ENCODE measurements at regions not wholly inside any gene's neighbourhood (a gene's known extent, or its start where the extent isn't known, plus 50 kb on each side); places are given as distances from the start of the nearest gene placed in this dataset.
"Not testable (repeated sequence)": the region's sequence is repeated elsewhere in the genome, so short reads cannot be mapped to it uniquely, and the experiment has no call there.

DNA sequence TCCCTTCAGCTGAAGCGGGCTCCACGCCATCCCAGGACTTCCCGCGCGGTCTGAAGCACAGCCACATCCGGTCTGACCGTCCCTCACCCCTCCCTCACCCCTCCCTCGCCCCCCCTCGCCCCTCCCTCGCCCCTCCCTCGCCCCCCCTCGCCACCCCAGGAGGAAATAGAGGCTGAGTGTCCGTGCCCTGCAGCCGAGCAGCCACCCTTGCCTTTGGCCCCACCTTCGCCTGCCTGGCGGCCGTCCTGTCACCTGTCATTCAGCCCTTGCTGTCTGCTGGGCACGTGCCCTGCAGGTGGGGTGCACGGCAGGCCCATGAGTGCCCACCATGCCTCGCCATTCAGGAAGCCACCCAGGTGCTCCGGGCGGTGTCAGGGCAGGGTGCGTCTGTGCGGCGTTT, 3988.1 kb upstream of the TPTE start:
- H3K4me2 ChIP-seq (ENCODE audit: extremely low read depth, insufficient read depth, low read length); H3K27me3 ChIP-seq (ENCODE audit: control insufficient read depth, insufficient read depth, low read length); H4K20me1 ChIP-seq (ENCODE audit: control insufficient read depth, extremely low read depth, insufficient read depth, low read length); H3K4me3 ChIP-seq (replicated peaks in 1 of 4; ENCODE audit: control extremely low read depth in 1 of 4, insufficient read depth in 1 of 4, low read depth in 3 of 4, low read length in 4 of 4); DNase-seq (ENCODE audit: low read depth in 2 of 2); H2AFZ ChIP-seq (ENCODE audit: low read length); H3K79me2 ChIP-seq (ENCODE audit: control insufficient read depth, insufficient read depth, low read length); H3K4me1 ChIP-seq (ENCODE audit: control insufficient read depth, extremely low read depth, insufficient read depth, low read length); H3K36me3 ChIP-seq (ENCODE audit: control insufficient read depth, insufficient read depth, low read length); H3K27ac ChIP-seq (ENCODE audit: insufficient read depth, low read length); H3K9me3 ChIP-seq (ENCODE audit: control insufficient read depth, insufficient read depth, low read depth, low read length); H3K9ac ChIP-seq (ENCODE audit: insufficient read depth, low read length): not testable (repeated sequence)

DNA sequence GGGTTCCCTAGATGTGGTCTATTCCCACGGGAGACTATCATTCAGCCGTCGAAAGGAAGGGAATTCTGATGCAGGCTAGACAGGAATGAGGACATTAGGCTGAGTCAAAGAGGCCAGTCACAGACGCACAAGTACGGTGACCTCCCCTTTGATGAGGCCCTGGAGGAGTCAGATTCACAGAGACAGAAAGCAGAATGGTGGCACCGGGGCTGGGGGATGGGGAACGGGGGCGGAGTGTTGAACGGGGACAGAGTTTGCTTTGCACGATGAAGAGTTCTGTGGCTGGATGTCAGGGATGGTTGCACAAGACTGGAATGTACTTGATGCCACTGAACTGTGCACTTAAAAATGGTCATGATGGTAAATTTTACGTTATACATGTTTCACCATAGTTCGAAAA, 3983.1 kb upstream of the TPTE start:
- H3K36me3 ChIP-seq (ENCODE audit: control insufficient read depth, insufficient read depth, low read length); H3K9me3 ChIP-seq (ENCODE audit: control insufficient read depth, insufficient read depth, low read depth, low read length); H4K20me1 ChIP-seq (ENCODE audit: control insufficient read depth, extremely low read depth, insufficient read depth, low read length); H3K27ac ChIP-seq (ENCODE audit: insufficient read depth, low read length); H3K79me2 ChIP-seq (ENCODE audit: control insufficient read depth, insufficient read depth, low read length); H3K4me1 ChIP-seq (ENCODE audit: control insufficient read depth, extremely low read depth, insufficient read depth, low read length); DNase-seq (ENCODE audit: low read depth in 2 of 2); H3K4me2 ChIP-seq (ENCODE audit: extremely low read depth, insufficient read depth, low read length); H3K4me3 ChIP-seq (replicated peaks in 1 of 4; ENCODE audit: control extremely low read depth in 1 of 4, insufficient read depth in 1 of 4, low read depth in 3 of 4, low read length in 4 of 4); H3K27me3 ChIP-seq (ENCODE audit: control insufficient read depth, insufficient read depth, low read length); H2AFZ ChIP-seq (ENCODE audit: low read length); H3K9ac ChIP-seq (ENCODE audit: insufficient read depth, low read length): not testable (repeated sequence)

DNA sequence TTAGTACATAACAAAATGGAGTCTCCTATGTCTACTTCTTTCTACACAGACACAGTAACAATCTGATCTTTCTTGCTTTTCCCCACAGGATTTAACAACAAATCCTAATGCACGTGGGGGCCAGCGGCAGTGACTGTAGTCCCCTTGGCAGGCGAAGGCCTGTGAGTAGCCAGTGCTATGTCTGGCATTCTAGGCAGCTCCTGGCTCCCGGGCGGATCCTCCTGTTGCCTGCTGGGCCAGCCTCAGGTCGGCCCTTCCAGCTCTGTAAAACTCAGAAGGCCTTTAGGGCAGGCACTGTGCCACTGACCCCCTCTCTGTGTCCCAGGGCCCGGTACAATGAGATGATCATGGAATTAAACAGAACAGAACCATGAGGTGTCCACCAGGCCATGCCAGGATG, 3981.7 kb upstream of the TPTE start:
- H4K20me1 ChIP-seq (ENCODE audit: control insufficient read depth, extremely low read depth, insufficient read depth, low read length), result not testable (repeated sequence)

DNA sequence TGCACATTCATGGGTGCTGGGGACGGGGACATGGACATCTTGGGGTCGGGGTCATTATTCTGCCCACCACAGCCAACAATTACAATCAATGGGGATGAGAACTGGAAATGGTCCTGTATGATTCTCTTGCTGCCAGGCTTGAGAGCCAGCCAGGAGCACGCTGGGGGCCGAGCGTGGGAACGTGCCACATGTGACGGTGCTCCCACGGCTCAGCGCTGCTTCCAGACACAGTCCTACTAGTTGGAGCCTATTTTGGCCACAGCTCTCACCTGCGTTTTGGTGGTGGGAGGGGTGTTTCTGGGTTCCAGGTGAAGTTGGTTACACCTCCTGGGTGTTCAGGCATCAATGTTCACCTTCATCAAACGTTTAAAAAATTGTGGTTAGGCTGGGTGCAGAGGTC, 3980.3 kb upstream of the TPTE start:
- H3K27me3 ChIP-seq (ENCODE audit: control insufficient read depth, insufficient read depth, low read length); H3K4me3 ChIP-seq (replicated peaks in 1 of 4; ENCODE audit: control extremely low read depth in 1 of 4, insufficient read depth in 1 of 4, low read depth in 3 of 4, low read length in 4 of 4); H4K20me1 ChIP-seq (ENCODE audit: control insufficient read depth, extremely low read depth, insufficient read depth, low read length); H3K4me1 ChIP-seq (ENCODE audit: control insufficient read depth, extremely low read depth, insufficient read depth, low read length); H3K27ac ChIP-seq (ENCODE audit: insufficient read depth, low read length); H3K9ac ChIP-seq (ENCODE audit: insufficient read depth, low read length); H3K79me2 ChIP-seq (ENCODE audit: control insufficient read depth, insufficient read depth, low read length); H3K9me3 ChIP-seq (ENCODE audit: control insufficient read depth, insufficient read depth, low read depth, low read length); DNase-seq (ENCODE audit: low read depth in 2 of 2); H3K4me2 ChIP-seq (ENCODE audit: extremely low read depth, insufficient read depth, low read length); H3K36me3 ChIP-seq (ENCODE audit: control insufficient read depth, insufficient read depth, low read length); H2AFZ ChIP-seq (ENCODE audit: low read length): not testable (repeated sequence)

More for the DNA sequence above, 3981.7 kb upstream of the TPTE start:
- DNase-seq (ENCODE audit: low read depth in 2 of 2); H3K4me2 ChIP-seq (ENCODE audit: extremely low read depth, insufficient read depth, low read length); H3K9me3 ChIP-seq (ENCODE audit: control insufficient read depth, insufficient read depth, low read depth, low read length); H3K79me2 ChIP-seq (ENCODE audit: control insufficient read depth, insufficient read depth, low read length); H3K9ac ChIP-seq (ENCODE audit: insufficient read depth, low read length); H2AFZ ChIP-seq (ENCODE audit: low read length); H3K4me3 ChIP-seq (replicated peaks in 1 of 4; ENCODE audit: control extremely low read depth in 1 of 4, insufficient read depth in 1 of 4, low read depth in 3 of 4, low read length in 4 of 4); H3K4me1 ChIP-seq (ENCODE audit: control insufficient read depth, extremely low read depth, insufficient read depth, low read length); H3K27me3 ChIP-seq (ENCODE audit: control insufficient read depth, insufficient read depth, low read length); H3K27ac ChIP-seq (ENCODE audit: insufficient read depth, low read length); H3K36me3 ChIP-seq (ENCODE audit: control insufficient read depth, insufficient read depth, low read length): not testable (repeated sequence)

DNA sequence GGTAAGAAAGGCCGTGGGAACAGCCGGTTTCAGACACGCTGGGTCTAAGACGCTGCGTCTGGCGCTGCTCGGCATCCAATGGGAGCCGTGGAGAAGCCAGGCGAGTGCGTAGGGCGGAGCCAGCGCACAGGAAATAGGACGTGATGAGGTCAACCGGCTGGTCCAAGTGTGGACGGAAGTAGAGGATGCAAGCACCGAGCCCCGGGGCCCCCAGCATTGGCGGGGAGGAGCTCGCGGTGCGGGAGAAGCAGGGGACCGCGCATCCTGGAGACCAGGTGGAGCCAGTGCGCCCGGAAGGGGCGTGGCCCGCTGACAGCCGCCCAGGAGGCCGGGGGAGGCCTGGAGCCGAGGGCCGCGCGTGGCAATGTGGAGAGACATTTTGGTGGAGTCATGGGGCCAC, 3976.1 kb upstream of the TPTE start:
- not testable (repeated sequence) for H3K9me3 ChIP-seq (ENCODE audit: control insufficient read depth, insufficient read depth, low read depth, low read length); H3K4me1 ChIP-seq (ENCODE audit: control insufficient read depth, extremely low read depth, insufficient read depth, low read length); H3K9ac ChIP-seq (ENCODE audit: insufficient read depth, low read length); H3K27ac ChIP-seq (ENCODE audit: insufficient read depth, low read length); DNase-seq (ENCODE audit: low read depth in 2 of 2); H3K36me3 ChIP-seq (ENCODE audit: control insufficient read depth, insufficient read depth, low read length); H3K27me3 ChIP-seq (ENCODE audit: control insufficient read depth, insufficient read depth, low read length); H3K4me2 ChIP-seq (ENCODE audit: extremely low read depth, insufficient read depth, low read length); H3K79me2 ChIP-seq (ENCODE audit: control insufficient read depth, insufficient read depth, low read length); H4K20me1 ChIP-seq (ENCODE audit: control insufficient read depth, extremely low read depth, insufficient read depth, low read length); H3K4me3 ChIP-seq (replicated peaks in 1 of 4; ENCODE audit: control extremely low read depth in 1 of 4, insufficient read depth in 1 of 4, low read depth in 3 of 4, low read length in 4 of 4); H2AFZ ChIP-seq (ENCODE audit: low read length)

DNA sequence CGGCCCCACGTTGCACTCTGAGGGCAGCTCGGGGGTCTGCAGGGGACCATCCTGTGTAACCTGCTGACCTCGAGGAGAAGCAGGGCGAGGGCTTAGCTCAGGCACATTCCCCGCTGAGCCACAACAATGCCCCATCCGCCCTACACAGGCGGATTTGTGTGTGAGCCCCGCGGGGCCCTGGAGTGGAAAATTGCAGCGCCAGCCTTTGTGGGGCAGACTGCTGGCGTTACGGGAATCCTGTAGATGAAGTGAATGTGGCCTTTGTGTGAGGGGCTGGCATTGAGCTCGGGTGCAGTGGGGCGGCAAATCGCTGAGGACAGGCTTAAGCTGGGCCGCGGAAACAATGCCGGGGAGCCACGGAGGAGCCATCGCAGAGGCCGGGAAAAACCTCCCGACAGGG, 3970.3 kb upstream of the TPTE start:
- not testable (repeated sequence) for H3K9me3 ChIP-seq (ENCODE audit: control insufficient read depth, insufficient read depth, low read depth, low read length); H3K4me1 ChIP-seq (ENCODE audit: control insufficient read depth, extremely low read depth, insufficient read depth, low read length); H3K4me3 ChIP-seq (replicated peaks in 1 of 4; ENCODE audit: control extremely low read depth in 1 of 4, insufficient read depth in 1 of 4, low read depth in 3 of 4, low read length in 4 of 4); H2AFZ ChIP-seq (ENCODE audit: low read length); DNase-seq (ENCODE audit: low read depth in 2 of 2); H3K79me2 ChIP-seq (ENCODE audit: control insufficient read depth, insufficient read depth, low read length); H3K9ac ChIP-seq (ENCODE audit: insufficient read depth, low read length); H3K27me3 ChIP-seq (ENCODE audit: control insufficient read depth, insufficient read depth, low read length); H3K36me3 ChIP-seq (ENCODE audit: control insufficient read depth, insufficient read depth, low read length); H3K27ac ChIP-seq (ENCODE audit: insufficient read depth, low read length); H4K20me1 ChIP-seq (ENCODE audit: control insufficient read depth, extremely low read depth, insufficient read depth, low read length); H3K4me2 ChIP-seq (ENCODE audit: extremely low read depth, insufficient read depth, low read length)

DNA sequence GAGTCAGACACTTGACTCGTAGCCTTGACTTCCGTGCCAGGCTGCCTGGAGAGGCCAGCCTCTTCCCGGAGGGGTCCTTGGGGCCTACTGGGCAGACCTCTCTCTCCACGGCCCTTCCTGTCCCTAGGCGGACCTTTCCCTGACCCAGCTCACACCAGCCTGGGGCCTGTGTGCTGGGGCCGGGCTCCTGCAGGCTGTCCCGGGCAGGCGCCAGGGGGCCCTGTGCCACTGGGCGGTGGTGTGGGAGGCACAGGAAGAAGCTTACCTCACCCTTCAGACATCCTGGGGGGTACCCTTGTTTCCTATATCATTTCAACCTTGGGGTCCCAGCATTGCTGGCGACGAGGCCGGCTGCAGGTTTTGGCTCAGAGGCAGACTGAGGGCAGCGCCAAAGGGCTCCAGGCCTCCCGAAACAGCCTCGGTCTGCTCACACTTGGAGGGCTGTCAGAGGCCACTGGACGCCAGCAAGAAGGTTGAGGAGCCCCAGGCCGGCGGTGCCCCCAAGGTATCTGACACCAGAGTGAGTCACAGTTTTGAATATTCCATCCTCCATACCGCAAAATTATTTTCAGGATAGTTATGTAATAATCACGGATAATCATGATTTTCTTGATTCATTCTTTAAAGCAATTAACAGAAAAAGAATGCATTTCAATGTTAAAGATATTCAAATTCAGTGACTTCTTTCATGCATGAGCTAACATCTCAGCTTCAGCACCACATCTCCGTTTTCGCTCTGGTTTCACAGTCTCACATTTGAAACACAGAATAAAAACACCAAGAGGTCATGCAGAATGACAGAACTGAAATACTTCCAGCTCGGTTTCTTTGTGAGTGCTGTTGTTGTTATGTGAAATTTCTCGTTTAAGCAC, 3967.6 kb upstream of the TPTE start:
- H3K27ac ChIP-seq (ENCODE audit: insufficient read depth, low read length); DNase-seq (ENCODE audit: low read depth in 2 of 2): not testable (repeated sequence)

More for the DNA sequence above, 3967.6 kb upstream of the TPTE start:
- not testable (repeated sequence) for H3K36me3 ChIP-seq (ENCODE audit: control insufficient read depth, insufficient read depth, low read length); H3K4me1 ChIP-seq (ENCODE audit: control insufficient read depth, extremely low read depth, insufficient read depth, low read length); H3K4me2 ChIP-seq (ENCODE audit: extremely low read depth, insufficient read depth, low read length); H3K79me2 ChIP-seq (ENCODE audit: control insufficient read depth, insufficient read depth, low read length); H3K9me3 ChIP-seq (ENCODE audit: control insufficient read depth, insufficient read depth, low read depth, low read length); H3K27me3 ChIP-seq (ENCODE audit: control insufficient read depth, insufficient read depth, low read length); H3K4me3 ChIP-seq (replicated peaks in 1 of 4; ENCODE audit: control extremely low read depth in 1 of 4, insufficient read depth in 1 of 4, low read depth in 3 of 4, low read length in 4 of 4); H3K9ac ChIP-seq (ENCODE audit: insufficient read depth, low read length); H2AFZ ChIP-seq (ENCODE audit: low read length); H4K20me1 ChIP-seq (ENCODE audit: control insufficient read depth, extremely low read depth, insufficient read depth, low read length)
